ENCODE measurements at regions not wholly inside any gene's neighbourhood (a gene's known extent, or its start where the extent isn't known, plus 50 kb on each side); places are given as distances from the start of the nearest gene placed in this dataset.

DNA sequence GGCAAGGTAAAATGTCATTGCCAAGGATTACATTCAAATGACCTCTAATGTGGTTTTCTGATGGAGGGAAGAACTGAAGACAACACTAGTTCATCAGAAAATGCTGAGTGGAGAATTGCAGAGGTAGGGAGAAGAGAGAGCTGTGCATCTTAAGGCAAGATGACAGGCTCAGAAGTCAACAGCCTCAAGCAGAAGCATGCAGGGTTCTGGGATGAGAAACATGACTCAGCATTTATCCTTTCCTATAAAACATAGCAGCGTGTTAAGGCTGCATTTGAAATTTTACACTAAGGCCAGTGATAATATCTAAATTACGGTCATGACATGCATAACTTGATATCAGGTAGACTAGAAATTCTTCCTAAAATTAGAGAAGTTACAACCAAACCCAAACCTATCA is 53.7 kb upstream of the DYRK2 start:
- TF ChIP-seq, protein P1, sequence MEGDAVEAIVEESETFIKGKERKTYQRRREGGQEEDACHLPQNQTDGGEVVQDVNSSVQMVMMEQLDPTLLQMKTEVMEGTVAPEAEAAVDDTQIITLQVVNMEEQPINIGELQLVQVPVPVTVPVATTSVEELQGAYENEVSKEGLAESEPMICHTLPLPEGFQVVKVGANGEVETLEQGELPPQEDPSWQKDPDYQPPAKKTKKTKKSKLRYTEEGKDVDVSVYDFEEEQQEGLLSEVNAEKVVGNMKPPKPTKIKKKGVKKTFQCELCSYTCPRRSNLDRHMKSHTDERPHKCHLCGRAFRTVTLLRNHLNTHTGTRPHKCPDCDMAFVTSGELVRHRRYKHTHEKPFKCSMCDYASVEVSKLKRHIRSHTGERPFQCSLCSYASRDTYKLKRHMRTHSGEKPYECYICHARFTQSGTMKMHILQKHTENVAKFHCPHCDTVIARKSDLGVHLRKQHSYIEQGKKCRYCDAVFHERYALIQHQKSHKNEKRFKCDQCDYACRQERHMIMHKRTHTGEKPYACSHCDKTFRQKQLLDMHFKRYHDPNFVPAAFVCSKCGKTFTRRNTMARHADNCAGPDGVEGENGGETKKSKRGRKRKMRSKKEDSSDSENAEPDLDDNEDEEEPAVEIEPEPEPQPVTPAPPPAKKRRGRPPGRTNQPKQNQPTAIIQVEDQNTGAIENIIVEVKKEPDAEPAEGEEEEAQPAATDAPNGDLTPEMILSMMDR (IDR thresholded peaks at IDR 0.05; ENCODE audit: insufficient read depth, low read depth, low read length, missing control alignments) = no peak
- no peak overlapping the region for H3K4me3 ChIP-seq (ENCODE audit: low read depth, low read length)
- no peak for DNase-seq (ENCODE audit: low read depth)

DNA sequence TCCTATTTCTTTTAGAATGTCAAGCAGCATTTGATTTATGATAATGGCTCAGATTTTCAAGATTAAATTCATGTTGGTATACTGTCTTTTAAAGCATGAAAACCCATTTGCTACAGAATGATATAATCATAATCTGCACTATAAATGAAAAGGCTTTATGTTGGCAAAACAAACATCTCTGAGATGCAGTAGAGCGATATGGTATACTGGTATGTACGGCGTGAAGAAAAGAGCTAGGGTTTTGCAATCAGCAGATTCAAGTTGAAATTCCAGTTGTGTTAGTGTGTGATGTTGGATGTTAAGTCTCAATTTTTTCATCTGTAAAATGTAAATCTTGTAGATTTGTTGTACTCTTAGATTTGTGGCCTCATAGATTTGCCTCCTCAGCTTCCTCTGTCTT is 53.2 kb upstream of the DYRK2 start:
- DNase-seq (ENCODE audit: low read depth) = no peak
- no peak overlapping the region for H3K4me3 ChIP-seq (ENCODE audit: low read depth, low read length)
- TF ChIP-seq, protein P1 (IDR thresholded peaks at IDR 0.05; ENCODE audit: insufficient read depth, low read depth, low read length, missing control alignments) = no peak

DNA sequence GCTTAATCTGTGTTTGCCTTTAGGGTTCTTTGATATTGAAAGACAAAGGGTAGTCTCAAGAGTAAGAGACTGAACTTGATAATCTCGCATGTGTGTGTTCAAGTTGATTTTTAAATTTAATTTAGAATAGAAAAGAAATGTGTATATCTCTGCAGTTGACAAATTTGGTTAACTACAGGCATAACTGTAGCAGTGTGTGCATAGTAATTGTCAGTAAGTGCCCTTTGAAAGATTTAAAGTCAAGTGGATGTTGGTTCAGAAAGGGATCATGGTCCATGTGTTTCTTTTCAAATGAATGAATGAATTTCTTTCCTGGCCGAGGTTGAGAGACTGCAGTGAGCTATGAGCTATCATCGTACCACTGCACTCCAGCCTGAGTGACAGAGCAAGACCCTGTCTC is 49.9 kb upstream of the DYRK2 start:
- H3K4me3 ChIP-seq (ENCODE audit: low read depth, low read length) = no peak overlapping the region
- TF ChIP-seq, protein P1 (IDR thresholded peaks at IDR 0.05; ENCODE audit: insufficient read depth, low read depth, low read length, missing control alignments) = no peak
- DNase-seq (ENCODE audit: low read depth) = no peak
